GM21619 (cell line): ENCODE measurements at regions not wholly inside any gene's neighbourhood (a gene's known extent, or its start where the extent isn't known, plus 50 kb on each side); places are given as distances from the start of the nearest gene placed in this dataset.
"Not testable (repeated sequence)": the region's sequence is repeated elsewhere in the genome, so short reads cannot be mapped to it uniquely, and the experiment has no call there.

ENCODE experiments used
- ATAC-seq: cut with Tn5 transposase; IDR thresholded peaks from one replicate; pipeline ENCODE4 v1.9.1; 2021; ENCODE audit not compliant: unreplicated experiment

- ATAC-seq, result not testable (repeated sequence)
These were observed 75.1 kb upstream of the CIDEA start for GRCh38 chr18:12179029-12179428.

- ATAC-seq, result not testable (repeated sequence)
These were observed 74.2 kb upstream of the CIDEA start for GRCh38 chr18:12179697-12180577.

GRCh38 chr18:12198797-12199196, 55.4 kb upstream of the CIDEA start:
- ATAC-seq, result not testable (repeated sequence)

- ATAC-seq, result peak; percentile 100
These were observed 54.0 kb upstream of the CIDEA start for GRCh38 chr18:12200186-12200585.
